NCI-H1694 treated with DMSO at 0.1 percent for 48 hours (cell line): ENCODE measurements at regions not wholly inside any gene's neighbourhood (a gene's known extent, or its start where the extent isn't known, plus 50 kb on each side); places are given as distances from the start of the nearest gene placed in this dataset.

ENCODE experiments used
- DNase-seq: peaks from one replicate; lab custom pipeline; 2025; lab: John Stamatoyannopoulos, UW

DNA sequence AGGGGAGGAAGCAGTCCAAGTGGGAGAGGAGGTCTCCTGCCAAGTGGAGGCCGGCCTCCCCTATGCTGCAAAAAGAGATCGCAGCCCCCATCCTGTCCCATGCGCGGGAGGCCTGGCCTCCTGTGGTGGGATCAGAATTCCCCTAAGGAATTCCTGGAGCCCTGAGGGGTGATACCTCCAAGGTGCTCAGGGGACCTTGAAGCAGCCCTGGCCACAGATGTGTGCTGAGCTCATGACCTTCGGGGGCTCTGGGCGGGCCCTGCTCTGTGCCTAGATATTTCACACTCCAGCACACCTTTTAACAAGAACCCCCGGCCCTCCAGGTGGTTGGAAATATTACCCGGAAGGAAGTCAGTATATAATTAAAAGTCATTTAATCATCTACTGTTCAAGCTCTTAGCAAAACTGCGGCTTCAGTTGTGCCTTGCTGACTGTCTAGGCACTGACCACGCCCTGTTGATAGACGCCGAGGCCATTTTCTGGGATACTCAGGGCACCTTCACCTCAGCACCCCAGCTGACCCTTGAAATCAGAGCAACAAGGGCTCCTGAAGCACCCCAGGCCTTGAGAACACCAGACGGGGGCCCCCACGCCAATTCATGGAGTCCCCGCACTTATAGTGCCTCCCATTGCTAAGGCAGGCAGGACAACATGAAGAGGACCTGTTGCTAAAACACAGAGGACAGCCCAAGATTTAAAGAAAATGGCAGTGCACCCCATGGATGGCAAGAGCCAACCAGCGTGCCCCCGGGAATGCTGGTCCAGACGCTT is 119.1 kb downstream of the NDUFA10 start:
- no peak for DNase-seq

- DNase-seq, result no peak
Observed at GRCh38 chr2:239905306-239905705, 119.8 kb downstream of the NDUFA10 start.

DNA sequence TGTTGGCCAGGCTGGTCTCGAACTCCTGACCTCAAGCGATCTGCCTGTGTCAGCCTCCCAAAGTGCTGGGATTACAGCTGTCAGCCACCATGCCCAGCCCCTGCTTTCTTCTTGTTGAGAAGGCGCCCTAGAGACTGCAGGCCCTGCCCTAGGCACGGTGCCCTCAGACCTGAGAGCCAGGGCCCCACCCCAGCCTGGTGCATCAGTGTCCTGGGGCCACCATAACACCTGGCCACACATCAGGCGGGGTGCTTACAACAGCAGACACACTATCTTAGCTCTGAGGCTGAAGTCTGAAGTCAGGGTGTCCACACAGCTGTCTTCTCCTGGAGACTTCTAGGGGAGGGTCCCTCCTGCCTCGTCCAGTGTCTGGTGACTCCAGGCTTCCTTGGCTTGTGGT is 120.6 kb downstream of the NDUFA10 start:
- no peak for DNase-seq

DNA sequence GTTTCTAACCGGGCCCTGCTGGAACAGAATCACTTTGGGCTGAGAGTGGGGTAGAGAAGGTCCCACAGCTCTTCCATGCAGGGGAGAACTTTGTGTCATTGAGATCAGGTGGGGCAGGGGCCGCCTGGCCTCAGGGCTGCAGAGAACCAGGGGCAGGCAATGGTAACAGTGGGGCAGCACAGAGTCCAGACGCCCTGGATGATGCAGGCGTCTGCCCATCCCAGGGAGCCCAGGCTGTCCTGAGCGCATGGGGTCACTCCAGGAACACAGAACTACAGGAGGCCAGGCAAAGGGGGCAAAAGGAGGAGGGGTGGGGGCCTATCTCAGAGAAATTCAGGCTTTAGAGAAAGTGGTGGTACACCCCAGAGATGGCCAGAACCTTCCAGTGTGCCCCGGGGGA is 121.3 kb downstream of the NDUFA10 start:
- no peak for DNase-seq

DNA sequence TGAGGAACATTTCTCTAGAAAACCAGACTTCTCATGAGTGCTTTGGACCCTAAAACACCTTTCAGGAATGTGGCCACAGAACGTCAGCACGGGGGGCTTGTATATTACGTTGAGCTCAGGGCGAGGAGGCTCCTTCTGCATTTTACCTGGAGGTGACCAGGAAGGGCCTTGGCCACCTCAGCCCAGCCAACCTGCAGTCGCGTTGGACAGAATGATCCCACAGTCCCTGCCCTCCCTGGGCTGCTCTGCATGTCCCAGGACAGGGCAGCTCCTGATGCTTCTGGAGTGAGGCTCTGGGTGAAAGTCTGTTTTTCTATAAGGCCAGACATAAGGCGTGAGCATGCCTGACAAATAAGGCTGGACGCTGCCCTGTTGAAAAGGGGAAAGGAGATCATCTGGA is 121.9 kb downstream of the NDUFA10 start:
- no peak for DNase-seq

- no peak for DNase-seq
Observed at GRCh38 chr2:239902749-239903201, 122.4 kb downstream of the NDUFA10 start.

- no peak for DNase-seq
Observed at GRCh38 chr2:239898292-239898925, 126.7 kb downstream of the NDUFA10 start.

- DNase-seq, result no peak
Observed at GRCh38 chr2:239897596-239898235, 127.4 kb downstream of the NDUFA10 start.

DNA sequence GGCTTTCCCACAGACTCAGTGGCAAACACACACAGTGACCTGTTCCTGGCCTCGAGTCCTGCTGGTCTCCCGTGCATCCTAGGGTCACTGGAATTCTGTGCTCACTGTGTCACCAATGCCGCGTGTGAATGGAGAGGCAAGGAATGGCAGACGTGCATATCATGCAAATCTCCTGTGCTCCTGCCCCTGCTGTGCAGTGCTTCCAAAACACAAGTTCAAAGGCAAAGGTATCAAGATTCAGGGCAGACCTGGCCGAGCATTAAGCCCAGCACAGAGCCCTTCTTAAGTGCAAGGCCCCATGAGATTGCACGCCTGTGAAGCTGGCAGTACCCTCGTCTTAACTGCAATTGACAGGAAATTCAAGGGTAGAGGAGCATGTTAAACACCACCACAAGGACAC is 129.1 kb downstream of the NDUFA10 start:
- no peak for DNase-seq

DNA sequence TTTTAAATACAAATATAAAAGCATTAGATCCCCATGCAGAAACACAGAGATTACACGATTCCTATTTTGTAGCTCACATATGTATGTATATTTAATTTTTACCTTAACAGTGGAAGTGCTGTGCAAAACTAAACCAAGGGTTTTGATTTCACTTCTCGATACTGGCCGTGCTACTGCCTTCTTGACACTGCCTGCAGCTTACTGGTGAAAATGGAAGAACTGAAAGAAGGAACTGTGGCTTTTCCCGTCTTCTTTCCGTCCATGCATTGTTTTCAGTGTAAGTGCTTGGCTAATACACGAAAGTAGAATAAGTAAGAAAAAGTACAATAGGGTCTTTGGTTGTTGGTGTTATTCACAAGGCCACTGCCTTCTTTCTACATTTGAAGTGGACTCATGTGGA is 129.5 kb downstream of the NDUFA10 start:
- no peak for DNase-seq

DNA sequence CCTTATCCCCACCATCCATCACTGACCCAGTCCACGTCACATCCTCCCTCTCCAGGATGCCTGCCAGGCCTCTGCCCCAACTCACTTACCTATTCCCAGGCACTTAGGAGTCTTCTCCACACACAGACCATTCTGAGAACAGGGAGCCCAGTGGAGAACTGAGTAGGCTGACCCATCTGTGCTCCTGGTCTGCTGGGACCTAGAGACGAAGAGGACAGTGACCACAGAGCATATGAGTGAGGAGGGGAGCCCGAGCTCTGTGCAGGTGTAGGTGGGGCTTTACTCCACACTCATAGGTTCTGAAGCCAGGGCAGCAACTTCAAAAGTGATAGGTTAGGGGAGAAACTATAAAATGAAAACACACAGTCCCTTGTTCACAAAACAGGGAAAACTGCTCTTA is 130.0 kb downstream of the NDUFA10 start:
- DNase-seq, result no peak

- no peak for DNase-seq
Observed at GRCh38 chr2:239894276-239894675, 130.9 kb downstream of the NDUFA10 start.

DNA sequence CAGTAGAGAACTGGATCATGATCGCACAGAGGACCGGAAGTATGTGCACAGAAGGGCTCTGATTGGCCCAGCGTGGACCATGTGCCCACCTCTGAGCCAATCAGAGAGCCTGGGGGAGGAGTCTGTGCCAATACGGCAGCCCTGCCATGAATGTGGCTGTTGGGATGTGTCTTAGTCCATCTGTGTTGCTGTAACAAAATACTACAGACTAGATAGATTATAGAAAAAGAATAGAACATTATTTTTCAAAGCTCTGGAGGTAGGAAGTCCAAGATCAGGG is 132.0 kb downstream of the NDUFA10 start:
- DNase-seq, result no peak

DNA sequence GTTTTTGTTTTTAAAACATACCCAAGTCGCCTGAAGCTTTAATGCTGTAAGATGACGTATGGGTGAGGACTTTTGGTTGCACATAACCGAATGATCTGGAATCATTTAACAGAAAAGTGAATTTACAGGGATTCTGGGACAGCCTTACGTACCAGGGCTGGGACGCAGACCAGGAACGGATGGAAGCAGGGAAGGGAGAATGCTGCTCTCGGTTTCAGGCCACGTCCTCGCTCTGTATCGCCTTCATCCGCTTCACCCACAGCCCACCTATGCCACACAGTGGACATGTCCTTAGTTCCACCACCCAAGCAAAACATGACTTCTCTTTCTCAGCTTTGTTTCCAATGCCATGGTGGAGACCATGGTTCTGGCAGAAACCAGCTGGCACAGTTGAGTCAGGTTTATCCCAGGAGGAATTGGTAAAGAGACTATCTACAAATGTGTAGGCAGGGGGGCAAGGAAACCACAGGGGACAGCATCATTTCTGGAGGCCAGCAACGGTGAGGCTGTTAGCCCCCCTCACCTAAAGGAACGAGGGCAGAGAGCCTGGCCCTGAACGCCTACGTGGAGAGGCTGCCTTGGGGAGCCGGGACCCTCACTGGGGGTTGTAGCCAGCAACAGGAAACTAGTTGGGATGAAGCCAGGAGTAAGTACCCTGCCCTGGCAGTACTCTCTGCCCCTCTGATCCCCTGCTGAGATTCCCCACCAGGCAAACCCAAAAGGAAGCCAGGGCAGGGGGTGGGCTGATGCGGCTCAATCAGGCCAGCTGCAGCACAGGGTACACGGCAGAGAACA is 132.5 kb downstream of the NDUFA10 start:
- DNase-seq, result no peak

DNA sequence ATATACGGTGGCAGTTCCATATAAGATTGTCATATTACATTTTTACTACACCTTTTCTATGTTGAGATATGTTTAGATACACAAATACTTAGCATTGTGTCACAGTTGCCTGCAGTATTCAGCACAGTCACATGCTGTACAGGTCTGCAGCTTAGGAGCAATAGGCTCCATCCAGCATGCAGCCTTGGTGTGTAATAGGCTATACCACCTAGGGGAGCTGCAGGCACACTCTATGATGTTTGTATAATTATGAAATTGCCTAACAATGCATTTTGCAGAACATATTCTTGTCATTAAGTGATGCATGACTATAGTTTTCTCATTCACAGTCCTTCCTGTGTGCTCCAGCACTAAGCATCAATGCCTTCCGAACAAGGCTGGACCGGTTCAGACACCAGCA is 133.4 kb downstream of the NDUFA10 start:
- DNase-seq, result no peak

DNA sequence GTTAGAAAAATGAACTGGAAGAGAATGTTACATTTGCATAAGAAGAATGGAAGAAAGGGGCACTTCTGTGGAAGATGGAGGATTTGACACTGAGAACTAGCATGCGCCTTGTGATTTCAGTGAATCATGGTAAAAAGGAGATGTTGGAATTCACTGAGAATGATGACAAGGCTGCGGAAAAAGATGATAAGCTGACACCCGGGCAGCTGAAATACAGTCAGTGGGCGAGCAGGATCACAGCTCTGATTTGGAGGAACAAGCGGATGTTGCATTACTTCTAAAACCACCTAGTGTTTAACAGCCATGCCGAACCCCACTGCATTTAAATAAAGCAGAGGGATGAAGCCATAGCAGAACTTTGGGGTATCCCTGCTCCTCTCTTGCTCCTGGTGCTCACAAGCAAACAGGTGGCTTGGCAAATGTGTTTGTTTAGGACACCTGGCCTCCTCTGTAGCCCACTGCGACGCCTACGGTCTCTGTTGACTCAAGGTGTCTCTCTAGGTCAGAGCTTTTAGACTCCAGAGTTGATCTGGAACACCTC is 134.9 kb downstream of the NDUFA10 start:
- DNase-seq, result no peak

DNA sequence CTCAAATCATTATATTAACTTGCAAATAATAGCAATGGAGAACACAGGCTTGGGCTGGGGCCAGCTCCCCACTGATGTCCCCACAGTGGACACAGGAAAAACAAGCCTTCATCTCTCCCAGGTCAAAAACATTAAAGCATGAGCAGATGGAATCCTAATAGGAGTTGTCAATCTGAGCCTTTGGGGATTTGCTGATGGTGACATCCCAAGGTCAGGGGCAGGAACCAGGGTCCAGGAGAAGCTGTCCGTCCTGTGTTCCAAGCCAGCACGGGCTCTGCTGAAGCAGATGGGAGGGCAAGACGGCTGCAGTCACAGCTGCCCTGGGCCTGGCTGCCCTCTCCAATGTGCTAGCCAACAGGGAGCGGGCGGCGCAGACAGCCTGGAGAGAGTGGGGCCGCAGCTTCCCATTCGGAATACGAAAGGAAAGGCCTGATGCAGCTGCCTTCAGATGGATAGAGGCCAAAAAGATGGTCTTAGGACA is 135.5 kb downstream of the NDUFA10 start:
- DNase-seq, result no peak

DNA sequence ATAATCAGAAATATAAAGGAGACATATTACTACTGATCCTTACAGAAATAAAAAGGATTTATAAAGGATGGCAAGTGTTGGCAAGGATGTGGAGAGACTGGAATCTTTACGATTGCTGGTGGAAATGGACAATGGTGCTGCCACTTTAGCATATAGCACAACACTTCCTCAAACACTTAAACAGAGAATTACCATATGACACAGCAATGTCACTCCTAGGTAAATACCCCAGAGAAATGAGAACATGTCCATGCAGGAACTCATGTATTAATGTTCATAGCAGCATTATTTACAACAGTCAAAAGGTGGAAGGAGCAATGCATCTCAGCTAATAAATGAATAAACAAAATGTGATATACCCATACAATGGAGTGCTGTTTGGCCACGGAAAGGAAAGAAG is 137.5 kb downstream of the NDUFA10 start:
- DNase-seq, result no peak

- DNase-seq, result no peak
Observed at GRCh38 chr2:239886781-239887180, 138.4 kb downstream of the NDUFA10 start.

- DNase-seq, result no peak
Observed at GRCh38 chr2:239884875-239885274, 140.3 kb downstream of the NDUFA10 start.

- no peak for DNase-seq
Observed at GRCh38 chr2:239884051-239884405, 141.1 kb downstream of the NDUFA10 start.

- DNase-seq, result no peak
Observed at GRCh38 chr2:239883326-239884050, 141.7 kb downstream of the NDUFA10 start.
